GM12878 (cell line): ENCODE measurements at regions not wholly inside any gene's neighbourhood (a gene's known extent, or its start where the extent isn't known, plus 50 kb on each side); places are given as distances from the start of the nearest gene placed in this dataset.
"Not testable (repeated sequence)": the region's sequence is repeated elsewhere in the genome, so short reads cannot be mapped to it uniquely, and the experiment has no call there.

Experiments used
- CTCF ChIP-seq, 3 experiments: IDR thresholded peaks in 2 of 3; conservative IDR thresholded peaks in 1 of 3; 2 replicates each; pipeline ENCODE4 v1.5.1; 2011; ENCODE audit warnings: low read depth in 3 of 3, low read length in 3 of 3, mild to moderate bottlenecking in 3 of 3, control low read depth in 2 of 3, moderate library complexity in 2 of 3, inconsistent platforms in 1 of 3, mixed read lengths in 1 of 3; ENCODE audit not compliant: control insufficient read depth in 2 of 3, insufficient read depth in 1 of 3; ENCODE audit errors: extremely low read depth in 1 of 3
- POLR2AphosphoS5 ChIP-seq: IDR thresholded peaks from 2 replicates; pipeline ENCODE4 v1.6.1; 2011; ENCODE audit warnings: mild to moderate bottlenecking, low read length, inconsistent platforms
- TAF1 ChIP-seq: IDR thresholded peaks from 2 replicates; pipeline ENCODE4 v1.6.1; 2011; ENCODE audit warnings: mild to moderate bottlenecking, low read depth, low read length, borderline replicate concordance
- ZNF274 ChIP-seq: IDR thresholded peaks from one replicate; pipeline ENCODE4 v1.8.0; 2011; ENCODE audit not compliant: insufficient read length, insufficient read depth
- TF ChIP-seq, protein P1 (sequence below): IDR thresholded peaks from 2 replicates; pipeline ENCODE4 v1.6.1; 2012; ENCODE audit warnings: low read length, inconsistent platforms

DNA sequence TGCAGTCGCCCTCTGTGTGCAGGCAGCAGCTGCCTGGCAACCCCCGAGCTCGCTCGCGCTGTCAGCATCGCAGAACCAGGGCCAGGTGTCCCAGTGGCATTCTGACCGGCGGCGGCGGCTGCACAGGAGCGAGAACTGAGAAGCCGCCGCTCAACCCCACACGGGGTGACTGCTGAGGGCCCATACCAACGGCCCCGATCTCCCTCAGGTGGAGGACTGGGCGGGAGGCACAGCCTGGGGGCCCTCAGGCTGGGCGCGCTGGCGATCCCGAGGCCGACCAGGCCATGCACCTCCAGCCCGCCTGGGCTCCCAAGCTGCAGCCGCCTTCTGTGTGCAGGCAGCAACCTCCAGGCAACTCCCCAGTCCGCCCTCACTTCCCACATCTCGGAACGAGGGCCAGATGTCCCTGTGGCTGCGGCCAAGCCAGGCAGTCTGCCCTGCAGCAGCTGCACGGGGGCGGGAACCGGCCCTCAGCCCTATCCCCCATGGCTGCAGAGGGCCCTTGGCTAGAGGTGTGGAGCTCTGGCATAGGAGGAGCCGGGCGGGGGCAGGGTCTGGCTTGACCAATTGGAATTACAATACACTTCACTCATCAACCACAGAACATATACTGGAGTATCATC, 1503.1 kb downstream of the FOXD4L5 start:
- not testable (repeated sequence) for TF ChIP-seq CTCF (IDR thresholded peaks at IDR 0.05 in 2 of 3, conservative IDR thresholded peaks at IDR 0.05 in 1 of 3; ENCODE audit: control insufficient read depth in 2 of 3, extremely low read depth in 1 of 3, insufficient read depth in 1 of 3, low read depth in 3 of 3, low read length in 3 of 3); TAF1; POLR2AphosphoS5; ZNF274
- TF ChIP-seq, protein P1, sequence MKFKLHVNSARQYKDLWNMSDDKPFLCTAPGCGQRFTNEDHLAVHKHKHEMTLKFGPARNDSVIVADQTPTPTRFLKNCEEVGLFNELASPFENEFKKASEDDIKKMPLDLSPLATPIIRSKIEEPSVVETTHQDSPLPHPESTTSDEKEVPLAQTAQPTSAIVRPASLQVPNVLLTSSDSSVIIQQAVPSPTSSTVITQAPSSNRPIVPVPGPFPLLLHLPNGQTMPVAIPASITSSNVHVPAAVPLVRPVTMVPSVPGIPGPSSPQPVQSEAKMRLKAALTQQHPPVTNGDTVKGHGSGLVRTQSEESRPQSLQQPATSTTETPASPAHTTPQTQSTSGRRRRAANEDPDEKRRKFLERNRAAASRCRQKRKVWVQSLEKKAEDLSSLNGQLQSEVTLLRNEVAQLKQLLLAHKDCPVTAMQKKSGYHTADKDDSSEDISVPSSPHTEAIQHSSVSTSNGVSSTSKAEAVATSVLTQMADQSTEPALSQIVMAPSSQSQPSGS = not testable (repeated sequence)
